ENCODE measurements at regions not wholly inside any gene's neighbourhood (a gene's known extent, or its start where the extent isn't known, plus 50 kb on each side); places are given as distances from the start of the nearest gene placed in this dataset.

GRCh38 chr12:124460771-124461170 lies 106.6 kb downstream of the NCOR2 start:
- H3K79me2 ChIP-seq (ENCODE audit: insufficient read depth, low read length): peaks cover 60% of the 10 kb centered on the region
- no peak overlapping the region for H3K4me3 ChIP-seq (replicated peaks in 1 of 3; ENCODE audit: low read depth in 2 of 3, low read length in 3 of 3)
- no peak for DNase-seq
- peaks cover 0 to 6% of the 10 kb centered on the region in 2 donors for H3K9me3 ChIP-seq (replicated peaks in 1 of 2; ENCODE audit: control insufficient read depth in 1 of 2, insufficient read depth in 1 of 2, low read length in 2 of 2)
- peaks cover 2 to 6% (median 2%) of the 10 kb centered on the region in 3 donors for H3K27me3 Mint-ChIP-seq (ENCODE audit: low read depth in 3 of 3)
- H3K36me3 Mint-ChIP-seq: peaks cover 83 to 86% of the 10 kb centered on the region in 2 donors
- H3K4me3 Mint-ChIP-seq: no peak overlapping the region
- peaks cover 59 to 82% of the 10 kb centered on the region in 2 donors for H3K36me3 ChIP-seq (replicated peaks in 1 of 2; ENCODE audit: control insufficient read depth in 1 of 2, insufficient read depth in 2 of 2, low read length in 2 of 2)
- TF ChIP-seq CTCF (IDR thresholded peaks at IDR 0.05): no peak
- WGBS (ENCODE audit: insufficient coverage): 97% methylated on average over 9 of the region's 9 CpGs
- no peaks in the 10 kb centered on the region for H3K27me3 ChIP-seq (ENCODE audit: control insufficient read depth in 2 of 2, insufficient read depth in 2 of 2, low read length in 2 of 2)
- H2AFZ ChIP-seq (ENCODE audit: insufficient read depth, low read depth, low read length, poor library complexity, severe bottlenecking): no peak overlapping the region
- H3K27ac ChIP-seq (ENCODE audit: low read depth in 1 of 2, low read length in 2 of 2): no peak overlapping the region
- intact Hi-C loops (cut with micrococcal nuclease): loop anchor here in 1 of 2 donors (10.0 kb wide), 1 partner anchor 84 kb away; no protein-coding TSS in a partner anchor
- H3K27ac Mint-ChIP-seq: peak overlapping the region in 2 of 7 donors; percentile 41 to 63
- H3K4me2 ChIP-seq (replicated peaks; ENCODE audit: extremely low read depth, low read length, poor library complexity, severe bottlenecking): no peak overlapping the region
- no peak overlapping the region for H3K9ac ChIP-seq (ENCODE audit: insufficient read depth, low read length, poor library complexity, severe bottlenecking)
- peaks cover 43% of the 10 kb centered on the region for H3K4me1 Mint-ChIP-seq
- peaks cover 45 to 52% of the 10 kb centered on the region in 2 donors for H3K4me1 ChIP-seq (ENCODE audit: control insufficient read depth in 1 of 2, insufficient read depth in 2 of 2, low read length in 2 of 2)
- H4K20me1 ChIP-seq (ENCODE audit: insufficient read depth, low read length): peaks cover 91% of the 10 kb centered on the region
- peaks cover 12 to 24% (median 20%) of the 10 kb centered on the region in 7 donors for H3K9me3 Mint-ChIP-seq

- peaks cover 43% of the 10 kb centered on the region for H3K4me1 Mint-ChIP-seq
- Histone ChIP-seq H4K20me1 (ENCODE audit: insufficient read depth, low read length) (peaks cover 87% of the 10 kb centered on the region), H3K79me2 (ENCODE audit: insufficient read depth, low read length) (peaks cover 60% of the 10 kb centered on the region), H3K9me3 (replicated peaks in 1 of 2; ENCODE audit: control insufficient read depth in 1 of 2, insufficient read depth in 1 of 2, low read length in 2 of 2) (peaks cover 0 to 5% of the 10 kb centered on the region in 2 donors), H2AFZ (ENCODE audit: insufficient read depth, low read depth, low read length, poor library complexity, severe bottlenecking) (no peak overlapping the region), H3K4me2 (replicated peaks; ENCODE audit: extremely low read depth, low read length, poor library complexity, severe bottlenecking) (no peak overlapping the region), H3K4me3 (replicated peaks in 1 of 3; ENCODE audit: low read depth in 2 of 3, low read length in 3 of 3) (no peak overlapping the region), H3K27ac (ENCODE audit: low read depth in 1 of 2, low read length in 2 of 2) (no peak overlapping the region), H3K4me1 (ENCODE audit: control insufficient read depth in 1 of 2, insufficient read depth in 2 of 2, low read length in 2 of 2) (peaks cover 45 to 52% of the 10 kb centered on the region in 2 donors), H3K36me3 (replicated peaks in 1 of 2; ENCODE audit: control insufficient read depth in 1 of 2, insufficient read depth in 2 of 2, low read length in 2 of 2) (peaks cover 52 to 82% of the 10 kb centered on the region in 2 donors), H3K9ac (ENCODE audit: insufficient read depth, low read length, poor library complexity, severe bottlenecking) (no peak overlapping the region), H3K27me3 (ENCODE audit: control insufficient read depth in 2 of 2, insufficient read depth in 2 of 2, low read length in 2 of 2) (no peaks in the 10 kb centered on the region)
- H3K36me3 Mint-ChIP-seq: peaks cover 80 to 86% of the 10 kb centered on the region in 2 donors
- H3K4me3 Mint-ChIP-seq: no peak overlapping the region
- whole genome bisulfite sequencing (ENCODE audit: insufficient coverage): 98% methylated on average over 14 of the region's 18 CpGs
- peaks cover 10 to 23% (median 19%) of the 10 kb centered on the region in 7 donors for H3K9me3 Mint-ChIP-seq
- peaks cover 2 to 6% (median 4%) of the 10 kb centered on the region in 3 donors for H3K27me3 Mint-ChIP-seq (ENCODE audit: low read depth in 3 of 3)
- intact Hi-C loops (cut with micrococcal nuclease): loop anchor here (5.0 to 10.0 kb wide), 3 partner anchors 65 to 87 kb away; no protein-coding TSS in a partner anchor
- no peak for TF ChIP-seq CTCF (IDR thresholded peaks at IDR 0.05)
- DNase-seq: no peak
- peak overlapping the region in 6 of 7 donors; percentile 21 to 85 (median 41) for H3K27ac Mint-ChIP-seq
These were observed 107.4 kb downstream of the NCOR2 start for GRCh38 chr12:124459852-124460645.
